DMS53 treated with DMSO at 0.1 percent for 48 hours (cell line): ENCODE measurements at regions not wholly inside any gene's neighbourhood (a gene's known extent, or its start where the extent isn't known, plus 50 kb on each side); places are given as distances from the start of the nearest gene placed in this dataset.
"Not testable (repeated sequence)": the region's sequence is repeated elsewhere in the genome, so short reads cannot be mapped to it uniquely, and the experiment has no call there.

Experiments used
- DNase-seq: peaks from one replicate; lab custom pipeline; 2025; ENCODE audit not compliant: unreplicated experiment; lab: John Stamatoyannopoulos, UW

DNA sequence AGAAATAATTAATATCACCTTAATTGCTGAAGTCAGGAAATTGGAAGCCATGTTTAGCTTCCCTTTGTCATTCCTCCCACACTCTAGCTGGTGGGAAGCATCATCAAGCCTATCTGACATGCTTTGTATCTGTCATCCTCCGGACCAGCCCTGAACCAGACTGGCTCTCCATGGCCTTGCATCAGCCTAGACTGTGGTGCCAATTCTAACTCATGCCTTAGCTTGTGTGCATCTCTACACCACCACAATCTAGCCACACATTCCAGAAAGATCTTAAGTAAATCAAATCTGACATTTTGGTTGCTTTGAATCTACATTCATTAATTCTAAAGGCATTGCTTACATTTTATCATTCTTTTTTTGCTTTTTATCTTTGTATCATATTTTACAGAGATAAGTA lies 196.4 kb upstream of the VSTM2A start:
- no peak for DNase-seq

GRCh38 chr7:54349229-54349628 lies 192.9 kb upstream of the VSTM2A start:
- DNase-seq = no peak

- no peak for DNase-seq
These were observed 187.7 kb upstream of the VSTM2A start for GRCh38 chr7:54354436-54354835.

DNA sequence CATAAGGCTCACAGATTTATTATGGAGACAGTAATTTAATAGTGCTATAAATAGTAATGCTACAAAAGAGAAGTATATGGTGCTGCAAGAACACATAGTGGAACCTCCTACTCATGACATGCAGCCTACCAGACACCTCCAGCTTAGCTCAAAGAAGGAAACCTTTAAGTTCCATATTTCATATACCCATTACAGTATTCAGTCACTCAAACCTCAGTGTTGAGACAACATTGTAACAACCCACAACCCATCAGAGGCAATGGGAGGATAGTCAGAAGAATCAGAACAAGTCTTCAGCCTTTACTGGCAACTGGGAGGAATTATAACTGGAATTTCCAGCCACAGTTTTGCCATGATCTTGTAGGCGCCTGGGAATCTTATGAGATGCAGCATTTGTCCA lies 186.3 kb upstream of the VSTM2A start:
- no peak for DNase-seq

GRCh38 chr7:54360075-54360840 lies 181.9 kb upstream of the VSTM2A start:
- DNase-seq = no peak

- no peak for DNase-seq
These were observed 151.6 kb upstream of the VSTM2A start for GRCh38 chr7:54390565-54390964.

DNA sequence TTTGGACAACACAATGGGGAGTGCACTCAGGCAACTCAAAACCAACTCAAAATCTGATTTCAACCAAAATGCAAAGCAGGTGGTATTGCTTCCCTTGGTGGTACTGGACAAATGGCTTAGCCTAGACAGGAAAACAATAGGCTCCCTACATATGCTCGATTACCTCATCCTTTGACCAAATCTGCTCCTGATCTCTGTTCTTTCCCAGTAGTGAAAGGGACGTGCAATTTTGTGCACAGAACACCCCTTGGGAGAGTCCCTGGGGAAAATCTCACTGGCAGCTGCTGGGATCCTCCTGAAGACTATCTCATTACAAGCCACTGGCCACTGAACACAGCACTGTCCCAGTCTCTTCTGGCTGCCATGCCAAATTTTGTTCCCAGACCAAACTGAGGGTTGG lies 149.2 kb upstream of the VSTM2A start:
- DNase-seq = no peak

DNA sequence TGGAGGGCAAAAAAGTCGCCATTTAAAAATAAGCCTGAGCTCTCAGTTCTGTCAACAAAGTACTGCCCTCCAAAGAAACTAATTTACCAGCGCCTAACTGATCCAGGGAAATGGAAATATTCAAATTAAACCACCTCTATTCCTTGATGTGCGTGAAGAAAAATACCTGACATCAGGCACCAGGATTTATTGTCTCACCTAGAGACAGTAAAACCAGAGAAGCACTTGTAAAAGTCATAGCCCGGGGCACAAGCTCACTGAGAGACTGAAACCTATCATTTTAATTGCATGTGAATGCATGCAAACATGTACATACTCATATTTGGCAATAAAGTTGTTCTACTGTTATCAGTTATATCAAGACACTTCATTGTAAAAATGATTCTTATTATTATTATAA lies 147.3 kb upstream of the VSTM2A start:
- DNase-seq = no peak

- no peak for DNase-seq
These were observed 144.2 kb upstream of the VSTM2A start for GRCh38 chr7:54397836-54398612.

- DNase-seq = no peak
These were observed 143.3 kb upstream of the VSTM2A start for GRCh38 chr7:54398863-54399262.

- DNase-seq = no peak
These were observed 132.3 kb upstream of the VSTM2A start for GRCh38 chr7:54409917-54410316.

DNA sequence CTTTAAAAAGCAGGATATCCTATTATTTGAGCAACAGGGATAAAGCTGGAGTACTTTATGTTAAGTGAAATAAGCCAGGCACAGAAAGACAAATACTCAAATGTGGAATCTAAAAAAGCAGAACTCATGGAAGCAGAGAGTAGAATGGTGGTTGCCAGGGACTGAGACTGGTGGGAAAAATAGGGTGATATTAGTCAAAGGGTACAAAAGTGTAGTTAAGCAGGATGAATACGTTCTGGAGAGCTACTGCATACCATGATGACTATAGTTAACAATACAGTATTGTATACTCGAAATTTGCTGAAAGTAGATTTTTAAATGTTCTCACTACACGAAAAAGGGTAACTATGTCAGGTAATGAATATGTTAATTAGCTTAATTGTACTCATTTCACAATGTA lies 125.5 kb upstream of the VSTM2A start:
- no peak for DNase-seq

- DNase-seq = no peak
These were observed 123.0 kb upstream of the VSTM2A start for GRCh38 chr7:54419209-54419608.

DNA sequence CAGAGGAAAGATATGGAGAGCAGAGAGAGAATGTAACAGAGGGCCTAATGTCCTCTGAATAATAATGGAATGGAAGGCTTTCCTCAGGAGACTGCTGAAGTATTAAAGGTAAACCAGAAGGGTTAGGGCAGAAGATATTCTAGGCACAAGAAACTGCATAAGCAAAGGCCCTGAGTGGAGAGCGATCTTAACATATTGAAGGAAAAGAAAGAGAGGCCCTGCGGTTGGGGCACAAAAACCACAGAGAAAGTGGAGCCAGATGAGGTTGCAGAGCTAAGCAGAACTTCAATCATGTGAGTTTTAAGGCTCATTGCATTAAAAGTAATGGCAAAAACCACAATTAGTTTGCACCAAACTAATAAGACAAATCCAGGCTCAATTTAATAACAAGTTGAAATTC lies 115.8 kb upstream of the VSTM2A start:
- DNase-seq = no peak

DNA sequence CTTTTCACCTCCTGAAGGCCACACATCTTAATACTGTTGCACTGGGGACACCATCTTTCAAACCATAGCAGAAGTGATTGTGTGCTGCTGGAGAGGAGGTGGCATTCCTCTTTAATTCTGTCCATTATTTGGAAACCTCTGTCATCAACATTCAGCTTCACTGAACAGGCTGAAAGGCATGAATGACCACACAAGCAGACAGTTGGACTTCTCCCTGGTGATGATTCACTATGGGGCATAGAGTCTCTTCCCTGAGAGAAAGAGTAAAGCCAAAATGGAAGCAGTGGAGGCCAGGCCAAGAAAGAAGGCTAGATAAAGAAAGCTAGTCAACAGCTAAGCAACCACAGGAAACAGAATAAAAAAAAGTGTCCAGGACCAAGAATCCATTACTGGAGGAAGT lies 113.1 kb upstream of the VSTM2A start:
- DNase-seq = no peak

GRCh38 chr7:54439391-54439790 lies 102.8 kb upstream of the VSTM2A start:
- no peak for DNase-seq

- not testable (repeated sequence) for DNase-seq
These were observed 98.0 kb upstream of the VSTM2A start for GRCh38 chr7:54444046-54444686.

DNA sequence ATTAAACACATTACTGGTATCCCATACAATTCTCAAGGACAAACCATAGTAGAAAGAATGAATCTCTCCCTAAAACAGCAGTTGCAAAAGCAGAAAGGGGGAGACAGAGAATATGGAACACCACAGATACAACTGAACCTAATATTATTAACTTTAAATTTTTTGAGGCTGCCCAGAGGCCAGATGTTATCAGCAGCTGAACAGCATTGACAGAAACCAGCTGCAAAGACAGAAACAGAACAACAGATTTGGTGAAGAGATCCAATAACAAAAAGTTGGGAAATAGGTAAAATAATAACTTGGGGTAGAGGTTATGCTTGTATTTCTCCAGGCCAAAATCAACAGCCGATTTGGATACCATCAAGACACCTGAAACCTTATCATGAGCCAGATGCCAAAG lies 89.0 kb upstream of the VSTM2A start:
- DNase-seq = not testable (repeated sequence)

DNA sequence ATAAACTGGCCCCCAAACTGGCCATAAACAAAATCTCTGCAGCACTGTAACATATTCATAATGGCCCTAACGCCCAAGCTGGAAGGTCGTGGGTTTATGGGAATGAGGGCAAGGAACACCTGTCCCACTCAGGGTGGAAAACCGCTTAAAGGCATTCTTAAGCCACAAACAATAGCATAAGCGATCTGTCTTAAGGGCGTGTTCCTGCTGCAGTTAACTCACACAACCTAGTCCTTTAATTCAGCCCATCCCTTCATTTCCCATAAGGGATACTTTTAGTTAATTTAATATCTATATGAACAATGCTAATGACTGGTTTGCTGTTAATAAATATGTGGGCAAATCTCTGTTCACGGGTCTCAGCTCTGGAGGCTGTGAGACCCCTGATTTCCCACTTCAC lies 87.5 kb upstream of the VSTM2A start:
- not testable (repeated sequence) for DNase-seq

GRCh38 chr7:54465095-54465494 lies 77.1 kb upstream of the VSTM2A start:
- no peak for DNase-seq

GRCh38 chr7:54469740-54470139 lies 72.4 kb upstream of the VSTM2A start:
- DNase-seq = no peak

DNA sequence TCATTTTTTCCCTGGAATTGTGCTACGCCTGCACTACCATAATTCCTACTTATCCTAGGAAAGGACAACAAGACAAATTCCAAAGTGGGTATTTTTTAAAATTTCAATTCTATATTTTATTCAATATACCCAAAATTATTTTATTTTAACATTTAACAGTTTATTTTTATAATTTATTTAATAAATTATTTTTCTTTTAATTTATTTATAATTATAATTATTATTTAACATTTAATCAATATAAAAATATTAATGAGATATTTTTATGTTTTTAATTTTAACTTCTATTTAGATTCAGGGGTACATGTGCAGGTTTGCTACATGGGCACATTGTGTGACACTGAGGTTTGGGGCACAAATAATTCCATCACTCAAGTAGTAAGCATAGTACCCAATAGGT lies 65.6 kb upstream of the VSTM2A start:
- DNase-seq = no peak
